Right atrium auricular region (tissue), 2 donors: ENCODE measurements at regions not wholly inside any gene's neighbourhood (a gene's known extent, or its start where the extent isn't known, plus 50 kb on each side); places are given as distances from the start of the nearest gene placed in this dataset.

ENCODE experiments used
- DNase-seq: peaks from one replicate; pipeline ENCODE4 v3.0.0-alpha.2; 2019; ENCODE audit warnings: low spot score
- H3K27ac ChIP-seq, 2 donors: fragments of 200-600 bp; sonication (generic); 1 replicate in 1 of 2; 2 replicates in 1 of 2; pipeline ENCODE4 v1.5.1; 2016 to 2019
- H3K27me3 ChIP-seq, 2 donors: fragments of 200-600 bp; sonication (generic); one replicate each; pipeline versions ENCODE4 v1.5.1 to v1.6.0; 2017 to 2019
- H3K36me3 ChIP-seq: fragments of 200-600 bp; sonication (generic); one replicate; pipeline ENCODE4 v1.5.1; 2016
- H3K4me1 ChIP-seq, 2 donors: fragments of 200-600 bp; sonication (generic); one replicate each; pipeline versions ENCODE4 v1.5.1 to v1.6.0; 2017 to 2019
- H3K4me3 ChIP-seq, 2 donors: fragments of 200-600 bp; sonication (generic); 1 replicate in 1 of 2; 2 replicates in 1 of 2; pipeline ENCODE4 v1.5.1; 2017 to 2019; ENCODE audit warnings: mild to moderate bottlenecking in 1 of 2, moderate library complexity in 1 of 2
- H3K9me3 ChIP-seq, 2 donors: fragments of 200-600 bp; sonication (generic); one replicate each; pipeline ENCODE4 v1.5.1; 2019
- CTCF ChIP-seq, 2 donors: fragments of 200-600 bp; sonication (generic); IDR thresholded peaks; one replicate each; pipeline ENCODE4 v1.5.1; 2019; ENCODE audit warnings: antibody characterized with exemption in 2 of 2

- no peak overlapping the region for H3K4me3 ChIP-seq
- H3K27me3 ChIP-seq = no peaks in the 10 kb centered on the region
- TF ChIP-seq CTCF (IDR thresholded peaks at IDR 0.05) = no peak
- no peaks in the 10 kb centered on the region for H3K4me1 ChIP-seq
- no peaks in the 10 kb centered on the region for H3K9me3 ChIP-seq
- no peak for DNase-seq
- no peak overlapping the region for H3K27ac ChIP-seq
- H3K36me3 ChIP-seq = no peaks in the 10 kb centered on the region
Observed at GRCh38 chr2:194015751-194016150, 1641.3 kb upstream of the SLC39A10 start.

- no peak overlapping the region for H3K4me3 ChIP-seq
- H3K9me3 ChIP-seq = no peaks in the 10 kb centered on the region
- TF ChIP-seq CTCF (IDR thresholded peaks at IDR 0.05) = no peak
- no peak for DNase-seq
- H3K27ac ChIP-seq = no peak overlapping the region
- no peaks in the 10 kb centered on the region for H3K27me3 ChIP-seq
- H3K4me1 ChIP-seq = no peaks in the 10 kb centered on the region
- no peaks in the 10 kb centered on the region for H3K36me3 ChIP-seq
Observed at GRCh38 chr2:194014639-194015038, 1642.4 kb upstream of the SLC39A10 start.

GRCh38 chr2:194004590-194005206 is 1652.3 kb upstream of the SLC39A10 start:
- H3K4me3 ChIP-seq = no peak overlapping the region
- H3K36me3 ChIP-seq = no peaks in the 10 kb centered on the region
- H3K4me1 ChIP-seq = no peaks in the 10 kb centered on the region
- no peak for TF ChIP-seq CTCF (IDR thresholded peaks at IDR 0.05)
- H3K9me3 ChIP-seq = no peaks in the 10 kb centered on the region
- no peak for DNase-seq
- H3K27me3 ChIP-seq = no peaks in the 10 kb centered on the region
- H3K27ac ChIP-seq = no peak overlapping the region

GRCh38 chr2:194003911-194004310 is 1653.1 kb upstream of the SLC39A10 start:
- Histone ChIP-seq H3K27me3 (no peaks in the 10 kb centered on the region), H3K27ac (no peak overlapping the region), H3K4me3 (no peak overlapping the region), H3K36me3 (no peaks in the 10 kb centered on the region), H3K4me1 (no peaks in the 10 kb centered on the region), H3K9me3 (no peaks in the 10 kb centered on the region)
- DNase-seq = no peak
- TF ChIP-seq CTCF (IDR thresholded peaks at IDR 0.05) = no peak

- no peak for TF ChIP-seq CTCF (IDR thresholded peaks at IDR 0.05)
- no peaks in the 10 kb centered on the region for H3K4me1 ChIP-seq
- no peaks in the 10 kb centered on the region for H3K36me3 ChIP-seq
- no peak overlapping the region for H3K4me3 ChIP-seq
- DNase-seq = no peak
- no peak overlapping the region for H3K27ac ChIP-seq
- no peaks in the 10 kb centered on the region for H3K27me3 ChIP-seq
- no peaks in the 10 kb centered on the region for H3K9me3 ChIP-seq
Observed at GRCh38 chr2:194002699-194003368, 1654.2 kb upstream of the SLC39A10 start.

- H3K9me3 ChIP-seq = no peaks in the 10 kb centered on the region
- no peaks in the 10 kb centered on the region for H3K36me3 ChIP-seq
- no peaks in the 10 kb centered on the region for H3K27me3 ChIP-seq
- no peak overlapping the region for H3K27ac ChIP-seq
- no peak for TF ChIP-seq CTCF (IDR thresholded peaks at IDR 0.05)
- H3K4me3 ChIP-seq = no peak overlapping the region
- no peaks in the 10 kb centered on the region for H3K4me1 ChIP-seq
- DNase-seq = no peak
Observed at GRCh38 chr2:193990868-193991267, 1666.2 kb upstream of the SLC39A10 start.
